ENCODE measurements at regions not wholly inside any gene's neighbourhood (a gene's known extent, or its start where the extent isn't known, plus 50 kb on each side); places are given as distances from the start of the nearest gene placed in this dataset.

DNA sequence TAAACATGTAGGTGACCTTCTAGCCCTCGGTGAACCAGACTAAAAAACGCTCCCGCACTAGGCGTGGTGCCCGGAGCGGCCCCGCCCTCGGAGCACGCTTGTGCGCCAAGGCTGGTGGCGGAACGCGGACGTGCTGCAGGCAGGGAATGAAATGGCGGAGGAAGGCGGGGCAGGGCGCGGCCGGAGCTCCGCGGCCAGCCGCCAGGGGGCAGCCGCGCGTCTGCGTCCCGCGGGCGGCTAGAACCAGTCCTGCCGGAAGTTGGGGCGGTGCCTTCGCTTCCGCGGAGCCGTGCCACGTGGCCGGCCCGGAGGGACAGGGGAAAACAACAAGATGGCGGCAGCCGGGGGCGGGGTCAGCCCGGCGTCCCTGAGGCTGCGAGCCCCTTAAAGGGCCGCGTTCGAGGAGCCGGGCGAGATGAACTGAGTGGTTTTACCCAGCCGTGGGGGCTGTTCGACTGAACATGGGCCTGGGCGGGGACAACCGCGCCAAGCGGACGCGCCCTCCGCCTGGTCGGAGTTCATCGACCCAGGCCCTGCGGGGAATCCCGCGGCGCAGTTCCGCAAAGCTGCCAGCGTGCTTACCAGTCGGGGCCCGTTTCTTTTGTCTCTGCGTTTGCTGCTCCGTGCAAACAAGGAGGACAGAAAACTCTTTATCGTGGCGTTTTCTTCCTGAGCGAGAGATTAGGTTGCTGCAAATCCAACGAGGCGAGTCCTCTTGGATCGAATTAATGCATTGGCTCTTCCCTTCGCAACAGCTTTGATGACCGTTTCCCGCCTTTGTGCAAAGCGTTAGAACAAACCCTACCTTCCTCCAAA, 90.9 kb upstream of the CHD2 start (continued):
- TF ChIP-seq ELF4 (CRISPR knock-in tag; IDR thresholded peaks at IDR 0.05; ENCODE audit: borderline replicate concordance): no peak
- TF ChIP-seq, protein P1, sequence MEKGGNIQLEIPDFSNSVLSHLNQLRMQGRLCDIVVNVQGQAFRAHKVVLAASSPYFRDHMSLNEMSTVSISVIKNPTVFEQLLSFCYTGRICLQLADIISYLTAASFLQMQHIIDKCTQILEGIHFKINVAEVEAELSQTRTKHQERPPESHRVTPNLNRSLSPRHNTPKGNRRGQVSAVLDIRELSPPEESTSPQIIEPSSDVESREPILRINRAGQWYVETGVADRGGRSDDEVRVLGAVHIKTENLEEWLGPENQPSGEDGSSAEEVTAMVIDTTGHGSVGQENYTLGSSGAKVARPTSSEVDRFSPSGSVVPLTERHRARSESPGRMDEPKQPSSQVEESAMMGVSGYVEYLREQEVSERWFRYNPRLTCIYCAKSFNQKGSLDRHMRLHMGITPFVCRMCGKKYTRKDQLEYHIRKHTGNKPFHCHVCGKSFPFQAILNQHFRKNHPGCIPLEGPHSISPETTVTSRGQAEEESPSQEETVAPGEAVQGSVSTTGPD (CRISPR knock-in tag; IDR thresholded peaks at IDR 0.05): peak; percentile 51; the same call in 1 of the 2 replicates
- TF ChIP-seq PTBP1 (IDR thresholded peaks at IDR 0.05; ENCODE audit: low read depth, low read length, poor library complexity, severe bottlenecking): peak; percentile 67
- peak; percentile 96 for TF ChIP-seq ZNF230 (CRISPR knock-in tag; IDR thresholded peaks at IDR 0.05)
- TF ChIP-seq FOXC1 (CRISPR knock-in tag; IDR thresholded peaks at IDR 0.05; ENCODE audit: borderline replicate concordance): peak; percentile 99
- TF ChIP-seq LRRFIP1 (CRISPR knock-in tag; conservative IDR thresholded peaks at IDR 0.05): no peak
- TF ChIP-seq FLYWCH1 (CRISPR knock-in tag; IDR thresholded peaks at IDR 0.05): peak; percentile 72; the same call in 1 of the 2 replicates
- TF ChIP-seq ZNF12 (CRISPR knock-in tag; IDR thresholded peaks at IDR 0.05): no peak
- peak; percentile 7; the same call in 1 of the 2 replicates for TF ChIP-seq ZNF333 (CRISPR knock-in tag; IDR thresholded peaks at IDR 0.05; ENCODE audit: borderline replicate concordance)
- peak; percentile 62; the same call in 1 of the 2 replicates for TF ChIP-seq GATAD1 (CRISPR knock-in tag; IDR thresholded peaks at IDR 0.05)
- TF ChIP-seq ZNF256 (CRISPR knock-in tag; conservative IDR thresholded peaks at IDR 0.05): no peak; the same call in 1 of the 2 replicates
- 0 out of 2 replicates have a peak, but pooled peaks have one; percentile 29 for TF ChIP-seq ZNF740 (CRISPR knock-in tag; IDR thresholded peaks at IDR 0.05)
- peak; percentile 94 for TF ChIP-seq XRCC5 (optimal IDR thresholded peaks at IDR 0.05; ENCODE audit: low read length)
- TF ChIP-seq YY1 (IDR thresholded peaks at IDR 0.05; ENCODE audit: insufficient read depth, insufficient replicate concordance, low read depth, low read length): peak; percentile 98
- TF ChIP-seq ZKSCAN8 (CRISPR knock-in tag; IDR thresholded peaks at IDR 0.05; ENCODE audit: borderline replicate concordance): peak; percentile 62; the same call in 1 of the 2 replicates
- TF ChIP-seq, protein P2, sequence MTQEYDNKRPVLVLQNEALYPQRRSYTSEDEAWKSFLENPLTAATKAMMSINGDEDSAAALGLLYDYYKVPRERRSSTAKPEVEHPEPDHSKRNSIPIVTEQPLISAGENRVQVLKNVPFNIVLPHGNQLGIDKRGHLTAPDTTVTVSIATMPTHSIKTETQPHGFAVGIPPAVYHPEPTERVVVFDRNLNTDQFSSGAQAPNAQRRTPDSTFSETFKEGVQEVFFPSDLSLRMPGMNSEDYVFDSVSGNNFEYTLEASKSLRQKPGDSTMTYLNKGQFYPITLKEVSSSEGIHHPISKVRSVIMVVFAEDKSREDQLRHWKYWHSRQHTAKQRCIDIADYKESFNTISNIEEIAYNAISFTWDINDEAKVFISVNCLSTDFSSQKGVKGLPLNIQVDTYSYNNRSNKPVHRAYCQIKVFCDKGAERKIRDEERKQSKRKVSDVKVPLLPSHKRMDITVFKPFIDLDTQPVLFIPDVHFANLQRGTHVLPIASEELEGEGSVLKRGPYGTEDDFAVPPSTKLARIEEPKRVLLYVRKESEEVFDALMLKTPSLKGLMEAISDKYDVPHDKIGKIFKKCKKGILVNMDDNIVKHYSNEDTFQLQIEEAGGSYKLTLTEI (CRISPR knock-in tag; conservative IDR thresholded peaks at IDR 0.05): no peak
- peak; percentile 74 for TF ChIP-seq NR2C2 (CRISPR knock-in tag; IDR thresholded peaks at IDR 0.05; ENCODE audit: borderline replicate concordance)
- peak; percentile 44; the same call in 1 of the 2 replicates for TF ChIP-seq ARHGAP35 (CRISPR knock-in tag; IDR thresholded peaks at IDR 0.05; ENCODE audit: borderline replicate concordance)
- 0 out of 2 replicates have a peak, but pooled peaks have one; percentile 13 for TF ChIP-seq REXO4 (CRISPR knock-in tag; IDR thresholded peaks at IDR 0.05; ENCODE audit: borderline replicate concordance)
- no peak for TF ChIP-seq MAFG (CRISPR knock-in tag; IDR thresholded peaks at IDR 0.05)
- TF ChIP-seq PITX1 (CRISPR knock-in tag; IDR thresholded peaks at IDR 0.05): peak; percentile 50; the same call in 1 of the 2 replicates
- no peak for TF ChIP-seq RBAK (CRISPR knock-in tag; IDR thresholded peaks at IDR 0.05)
